Gastroesophageal sphincter (tissue), 3 donors: ENCODE measurements at regions not wholly inside any gene's neighbourhood (a gene's known extent, or its start where the extent isn't known, plus 50 kb on each side); places are given as distances from the start of the nearest gene placed in this dataset.
A peak's percentile ranks its signal among the peaks of the same experiment; 100 is the strongest.

Experiments
- POLR2A ChIP-seq, 2 donors: fragments of 450-650 bp; IDR thresholded peaks; one replicate each; pipeline ENCODE4 v1.6.1; 2017; ENCODE audit warnings: antibody characterized with exemption in 2 of 2, mild to moderate bottlenecking in 2 of 2, moderate library complexity in 1 of 2
- POLR2AphosphoS5 ChIP-seq: sonication (generic); formaldehyde crosslinking; IDR thresholded peaks from one replicate; pipeline ENCODE4 v1.6.1; 2017; ENCODE audit warnings: antibody characterized with exemption
- TF ChIP-seq, protein P1 (sequence below), 4 experiments: fragments of 200-600 bp in 2 of 4; fragments of 450-650 bp in 2 of 4; sonication (generic) in 1 of 4; IDR thresholded peaks; one replicate each; pipeline ENCODE4 v1.5.1; 2017 to 2019; ENCODE audit warnings: antibody characterized with exemption in 4 of 4, mild to moderate bottlenecking in 2 of 4, moderate library complexity in 2 of 4

GRCh38 chr4:121252224-121252806 is 88.2 kb upstream of the TNIP3 start:
- TF ChIP-seq, protein P1, sequence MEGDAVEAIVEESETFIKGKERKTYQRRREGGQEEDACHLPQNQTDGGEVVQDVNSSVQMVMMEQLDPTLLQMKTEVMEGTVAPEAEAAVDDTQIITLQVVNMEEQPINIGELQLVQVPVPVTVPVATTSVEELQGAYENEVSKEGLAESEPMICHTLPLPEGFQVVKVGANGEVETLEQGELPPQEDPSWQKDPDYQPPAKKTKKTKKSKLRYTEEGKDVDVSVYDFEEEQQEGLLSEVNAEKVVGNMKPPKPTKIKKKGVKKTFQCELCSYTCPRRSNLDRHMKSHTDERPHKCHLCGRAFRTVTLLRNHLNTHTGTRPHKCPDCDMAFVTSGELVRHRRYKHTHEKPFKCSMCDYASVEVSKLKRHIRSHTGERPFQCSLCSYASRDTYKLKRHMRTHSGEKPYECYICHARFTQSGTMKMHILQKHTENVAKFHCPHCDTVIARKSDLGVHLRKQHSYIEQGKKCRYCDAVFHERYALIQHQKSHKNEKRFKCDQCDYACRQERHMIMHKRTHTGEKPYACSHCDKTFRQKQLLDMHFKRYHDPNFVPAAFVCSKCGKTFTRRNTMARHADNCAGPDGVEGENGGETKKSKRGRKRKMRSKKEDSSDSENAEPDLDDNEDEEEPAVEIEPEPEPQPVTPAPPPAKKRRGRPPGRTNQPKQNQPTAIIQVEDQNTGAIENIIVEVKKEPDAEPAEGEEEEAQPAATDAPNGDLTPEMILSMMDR (IDR thresholded peaks at IDR 0.05): peak; percentile 58 to 81 (median 70)
- no peak for TF ChIP-seq POLR2A (IDR thresholded peaks at IDR 0.05)
- no peak for TF ChIP-seq POLR2AphosphoS5
